Smooth muscle cell (in vitro differentiated cells): ENCODE measurements at regions not wholly inside any gene's neighbourhood (a gene's known extent, or its start where the extent isn't known, plus 50 kb on each side); places are given as distances from the start of the nearest gene placed in this dataset.
A peak's percentile ranks its signal among the peaks of the same experiment; 100 is the strongest.

Experiments used
- DNase-seq: peaks from one replicate; lab custom pipeline; 2025; ENCODE audit not compliant: unreplicated experiment; lab: John Stamatoyannopoulos, UW
- H2AFZ ChIP-seq: fragments of 200-600 bp; sonication (generic); 2 replicates; pipeline ENCODE4 v1.6.0; 2016; ENCODE audit warnings: antibody characterized with exemption, low read depth, mild to moderate bottlenecking
- H3F3A ChIP-seq: fragments of 200-600 bp; sonication (generic); 2 replicates; pipeline ENCODE4 v1.6.0; 2017; ENCODE audit warnings: antibody characterized with exemption, low read depth
- H3K27ac ChIP-seq: fragments of 200-600 bp; sonication (generic); 2 replicates; pipeline ENCODE4 v1.5.1; 2016; ENCODE audit warnings: low read depth, mild to moderate bottlenecking
- H3K27me3 ChIP-seq: fragments of 200-600 bp; sonication (generic); 2 replicates; pipeline ENCODE4 v1.6.1; 2016; ENCODE audit warnings: low read depth, mild to moderate bottlenecking
- H3K36me3 ChIP-seq: fragments of 200-600 bp; sonication (generic); 2 replicates; pipeline ENCODE4 v1.5.1; 2016; ENCODE audit warnings: low read depth
- H3K4me1 ChIP-seq: fragments of 200-600 bp; sonication (generic); 2 replicates; pipeline ENCODE4 v1.5.1; 2016; ENCODE audit warnings: low read depth
- H3K4me2 ChIP-seq: fragments of 200-600 bp; sonication (generic); 2 replicates; pipeline ENCODE4 v1.6.0; 2016; ENCODE audit warnings: mild to moderate bottlenecking
- H3K4me3 ChIP-seq: fragments of 200-600 bp; sonication (generic); 2 replicates; pipeline ENCODE4 v1.5.1; 2016; ENCODE audit warnings: mild to moderate bottlenecking
- H3K79me2 ChIP-seq: fragments of 200-600 bp; sonication (generic); 2 replicates; pipeline ENCODE4 v1.6.0; 2016; ENCODE audit warnings: low read depth, mild to moderate bottlenecking
- H3K9ac ChIP-seq: fragments of 200-600 bp; sonication (generic); 2 replicates; pipeline ENCODE4 v1.6.0; 2016; ENCODE audit warnings: low read depth
- H3K9me3 ChIP-seq: fragments of 200-600 bp; sonication (generic); replicated peaks from 2 replicates; pipeline ENCODE4 v1.5.1; 2016; ENCODE audit warnings: low read depth
- H4K20me1 ChIP-seq: fragments of 200-600 bp; sonication (generic); 2 replicates; pipeline ENCODE4 v1.6.0; 2016; ENCODE audit warnings: low read depth
- CTCF ChIP-seq: fragments of 200-600 bp; sonication (generic); IDR thresholded peaks from 2 replicates; pipeline ENCODE4 v1.5.1; 2017; ENCODE audit warnings: borderline replicate concordance, mild to moderate bottlenecking, antibody characterized with exemption; ENCODE audit not compliant: insufficient read depth, poor library complexity, severe bottlenecking
- WGBS: methylation state at CpG from one replicate; pipeline ENCODE4 v1.1.7; 2016; ENCODE audit warnings: low lambda C conversion rate; 5-methylcytosine and 5-hydroxymethylcytosine counted together

GRCh38 chr1:94672934-94673333, 131.4 kb upstream of the F3 start:
- H3K4me2 ChIP-seq: peak overlapping the region; percentile 20
- H3K36me3 ChIP-seq: no peaks in the 10 kb centered on the region
- no peaks in the 10 kb centered on the region for H3K9me3 ChIP-seq
- H3K79me2 ChIP-seq: no peaks in the 10 kb centered on the region
- DNase-seq: no peak
- peaks cover 10% of the 10 kb centered on the region for H3F3A ChIP-seq
- H3K27me3 ChIP-seq: no peaks in the 10 kb centered on the region
- peaks cover 15% of the 10 kb centered on the region for H3K4me1 ChIP-seq
- H3K27ac ChIP-seq: peak overlapping the region; percentile 84
- WGBS: 22% methylated on average over 6 of the region's 6 CpGs
- peak overlapping the region; percentile 2 for H3K9ac ChIP-seq
- no peaks in the 10 kb centered on the region for H4K20me1 ChIP-seq
- H2AFZ ChIP-seq: no peak overlapping the region
- no peak overlapping the region for H3K4me3 ChIP-seq
- no peak for TF ChIP-seq CTCF

GRCh38 chr1:94672001-94672400, 130.4 kb upstream of the F3 start:
- H3F3A ChIP-seq: peaks cover 10% of the 10 kb centered on the region
- peak overlapping the region; percentile 20 for H3K4me2 ChIP-seq
- DNase-seq: no peak
- no peaks in the 10 kb centered on the region for H3K79me2 ChIP-seq
- peak overlapping the region; percentile 2 for H3K9ac ChIP-seq
- 100% methylated on average over 2 of the region's 2 CpGs for WGBS
- no peaks in the 10 kb centered on the region for H3K27me3 ChIP-seq
- TF ChIP-seq CTCF: no peak
- no peaks in the 10 kb centered on the region for H3K9me3 ChIP-seq
- peak overlapping the region; percentile 84 for H3K27ac ChIP-seq
- no peak overlapping the region for H2AFZ ChIP-seq
- no peaks in the 10 kb centered on the region for H3K36me3 ChIP-seq
- H4K20me1 ChIP-seq: no peaks in the 10 kb centered on the region
- H3K4me1 ChIP-seq: peaks cover 15% of the 10 kb centered on the region
- H3K4me3 ChIP-seq: no peak overlapping the region

- Histone ChIP-seq H3K27ac (peak overlapping the region; percentile 84), H3K27me3 (no peaks in the 10 kb centered on the region), H3K79me2 (no peaks in the 10 kb centered on the region), H3K4me1 (peaks cover 19% of the 10 kb centered on the region), H3K4me2 (no peak overlapping the region), H2AFZ (no peak overlapping the region), H3F3A (peaks cover 10% of the 10 kb centered on the region), H3K9ac (no peak overlapping the region), H3K9me3 (no peaks in the 10 kb centered on the region), H4K20me1 (no peaks in the 10 kb centered on the region), H3K4me3 (no peak overlapping the region), H3K36me3 (no peaks in the 10 kb centered on the region)
- DNase-seq: no peak
- 49% methylated on average over 2 of the region's 2 CpGs for WGBS
- TF ChIP-seq CTCF: no peak
These were observed 128.7 kb upstream of the F3 start for GRCh38 chr1:94670273-94670672.

GRCh38 chr1:94669198-94669597, 127.6 kb upstream of the F3 start:
- no peak for DNase-seq
- Histone ChIP-seq H3K9ac (no peak overlapping the region), H3K27me3 (no peaks in the 10 kb centered on the region), H3K4me2 (peak overlapping the region; percentile 7), H3K4me3 (no peak overlapping the region), H3K36me3 (no peaks in the 10 kb centered on the region), H3K27ac (peak overlapping the region; percentile 84), H4K20me1 (no peaks in the 10 kb centered on the region), H3K79me2 (no peaks in the 10 kb centered on the region), H3K4me1 (peaks cover 24% of the 10 kb centered on the region), H2AFZ (no peak overlapping the region), H3F3A (peaks cover 9% of the 10 kb centered on the region), H3K9me3 (no peaks in the 10 kb centered on the region)
- WGBS: 81% methylated on average over 1 of the region's 1 CpG
- TF ChIP-seq CTCF: no peak
